ENCODE measurements at regions not wholly inside any gene's neighbourhood (a gene's known extent, or its start where the extent isn't known, plus 50 kb on each side); places are given as distances from the start of the nearest gene placed in this dataset.
"Not testable (repeated sequence)": the region's sequence is repeated elsewhere in the genome, so short reads cannot be mapped to it uniquely, and the experiment has no call there.

GRCh38 chr13:21308906-21309305, 132.4 kb downstream of the MRPL57 start:
- no peaks in the 10 kb centered on the region for H3K4me1 ChIP-seq (ENCODE audit: control insufficient read depth, insufficient read depth, low read length)
- no peaks in the 10 kb centered on the region for H3K9me3 ChIP-seq (ENCODE audit: control insufficient read depth, low read length)
- no peak overlapping the region for H3K9ac ChIP-seq (ENCODE audit: low read length)
- no peak overlapping the region for H3K4me3 ChIP-seq (ENCODE audit: low read length)
- no peaks in the 10 kb centered on the region for H3K36me3 ChIP-seq (ENCODE audit: control insufficient read depth, insufficient read depth, low read length)
- no peaks in the 10 kb centered on the region for H3K27me3 ChIP-seq (ENCODE audit: control insufficient read depth, insufficient read depth, low read length)

GRCh38 chr13:21309542-21310172, 133.2 kb downstream of the MRPL57 start:
- no peaks in the 10 kb centered on the region for H3K27me3 ChIP-seq (ENCODE audit: control insufficient read depth, insufficient read depth, low read length)
- no peak overlapping the region for H3K4me3 ChIP-seq (ENCODE audit: low read length)
- no peaks in the 10 kb centered on the region for H3K9me3 ChIP-seq (ENCODE audit: control insufficient read depth, low read length)
- no peak overlapping the region for H3K9ac ChIP-seq (ENCODE audit: low read length)
- H3K36me3 ChIP-seq (ENCODE audit: control insufficient read depth, insufficient read depth, low read length), result no peaks in the 10 kb centered on the region
- no peaks in the 10 kb centered on the region for H3K4me1 ChIP-seq (ENCODE audit: control insufficient read depth, insufficient read depth, low read length)

GRCh38 chr13:21310220-21310619, 133.8 kb downstream of the MRPL57 start:
- no peaks in the 10 kb centered on the region for H3K27me3 ChIP-seq (ENCODE audit: control insufficient read depth, insufficient read depth, low read length)
- no peaks in the 10 kb centered on the region for H3K4me1 ChIP-seq (ENCODE audit: control insufficient read depth, insufficient read depth, low read length)
- no peaks in the 10 kb centered on the region for H3K9me3 ChIP-seq (ENCODE audit: control insufficient read depth, low read length)

DNA sequence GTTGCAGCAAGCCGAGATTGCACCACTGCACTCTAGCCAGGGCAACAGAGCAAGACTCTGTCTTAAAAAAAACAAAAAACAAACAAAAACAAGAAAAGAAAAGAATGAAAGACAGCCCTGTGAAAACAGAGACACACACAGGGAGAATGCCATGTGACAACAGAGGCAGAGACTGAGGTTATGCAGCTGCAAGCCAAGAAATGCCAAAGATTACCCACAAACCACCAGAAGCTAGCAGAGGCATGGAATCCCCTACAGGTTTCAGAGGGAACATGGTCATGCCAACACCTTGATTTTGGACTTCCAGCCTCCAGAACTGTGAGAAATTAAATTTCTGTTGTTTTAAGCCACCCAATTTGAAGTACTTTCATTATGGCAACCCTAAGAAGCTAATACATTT, 138.5 kb downstream of the MRPL57 start:
- H3K4me1 ChIP-seq (ENCODE audit: control insufficient read depth, insufficient read depth, low read length); H3K36me3 ChIP-seq (ENCODE audit: control insufficient read depth, insufficient read depth, low read length); H3K9ac ChIP-seq (ENCODE audit: low read length); H3K4me3 ChIP-seq (ENCODE audit: low read length); H3K27me3 ChIP-seq (ENCODE audit: control insufficient read depth, insufficient read depth, low read length); H3K9me3 ChIP-seq (ENCODE audit: control insufficient read depth, low read length): not testable (repeated sequence)

More at GRCh38 chr13:21310220-21310619, 133.8 kb downstream of the MRPL57 start:
- Histone ChIP-seq H3K9ac (ENCODE audit: low read length) (no peak overlapping the region), H3K36me3 (ENCODE audit: control insufficient read depth, insufficient read depth, low read length) (no peaks in the 10 kb centered on the region), H3K4me3 (ENCODE audit: low read length) (no peak overlapping the region)

- H3K4me3 ChIP-seq (ENCODE audit: low read length), result no peak overlapping the region
- H3K9ac ChIP-seq (ENCODE audit: low read length), result no peak overlapping the region
- no peaks in the 10 kb centered on the region for H3K27me3 ChIP-seq (ENCODE audit: control insufficient read depth, insufficient read depth, low read length)
- no peaks in the 10 kb centered on the region for H3K9me3 ChIP-seq (ENCODE audit: control insufficient read depth, low read length)
- H3K36me3 ChIP-seq (ENCODE audit: control insufficient read depth, insufficient read depth, low read length), result no peaks in the 10 kb centered on the region
- H3K4me1 ChIP-seq (ENCODE audit: control insufficient read depth, insufficient read depth, low read length), result no peaks in the 10 kb centered on the region
Observed at GRCh38 chr13:21316376-21316775, 139.9 kb downstream of the MRPL57 start.

- no peaks in the 10 kb centered on the region for H3K9me3 ChIP-seq (ENCODE audit: control insufficient read depth, low read length)
Observed at GRCh38 chr13:21318891-21319532, 140.1 kb downstream of the ZDHHC20 start.

DNA sequence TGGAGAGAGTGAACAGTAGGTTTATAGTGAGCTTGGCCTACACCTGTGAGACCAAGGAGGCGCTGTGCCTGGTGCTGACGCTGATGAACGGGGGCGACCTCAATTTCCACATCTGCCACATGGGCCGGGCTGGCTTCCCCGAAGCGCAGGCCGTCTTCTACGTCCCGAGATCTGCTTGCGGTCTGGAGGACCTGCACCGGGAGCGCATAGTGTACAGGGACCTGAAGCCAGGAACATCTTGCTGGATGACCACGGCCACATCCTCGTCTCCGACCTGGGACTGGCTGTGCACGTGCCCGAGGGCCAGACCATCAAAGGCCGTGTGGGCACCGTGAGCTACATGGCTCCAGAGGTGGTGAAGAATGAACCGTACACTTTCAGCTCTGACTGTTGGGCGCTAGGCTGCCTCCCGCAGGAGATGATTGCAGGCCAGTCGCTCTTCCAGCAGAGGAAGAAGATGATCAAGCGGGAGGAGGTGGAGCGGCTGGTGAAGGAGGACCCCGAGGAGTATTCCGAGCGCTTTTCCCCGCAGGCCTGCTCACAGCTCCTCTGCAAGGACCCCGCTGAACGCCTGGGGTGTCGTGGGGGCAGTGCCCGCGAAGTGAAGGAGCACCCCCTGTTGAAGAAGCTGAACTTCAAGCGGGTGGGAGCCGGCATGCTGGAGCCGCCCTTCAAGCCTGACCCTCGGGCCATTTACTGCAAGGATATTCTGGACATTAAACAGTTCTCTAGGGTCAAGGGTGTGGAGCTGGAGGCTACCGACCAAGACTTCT, 139.0 kb downstream of the ZDHHC20 start:
- Histone ChIP-seq H3K27me3 (ENCODE audit: control insufficient read depth, insufficient read depth, low read length) (no peaks in the 10 kb centered on the region), H3K9me3 (ENCODE audit: control insufficient read depth, low read length) (no peaks in the 10 kb centered on the region), H3K4me3 (ENCODE audit: low read length) (no peak overlapping the region), H3K9ac (ENCODE audit: low read length) (no peak overlapping the region), H3K4me1 (ENCODE audit: control insufficient read depth, insufficient read depth, low read length) (no peaks in the 10 kb centered on the region), H3K36me3 (ENCODE audit: control insufficient read depth, insufficient read depth, low read length) (no peaks in the 10 kb centered on the region)

More at GRCh38 chr13:21318891-21319532, 140.1 kb downstream of the ZDHHC20 start:
- Histone ChIP-seq H3K4me3 (ENCODE audit: low read length) (no peak overlapping the region), H3K27me3 (ENCODE audit: control insufficient read depth, insufficient read depth, low read length) (no peaks in the 10 kb centered on the region), H3K4me1 (ENCODE audit: control insufficient read depth, insufficient read depth, low read length) (no peaks in the 10 kb centered on the region), H3K36me3 (ENCODE audit: control insufficient read depth, insufficient read depth, low read length) (no peaks in the 10 kb centered on the region), H3K9ac (ENCODE audit: low read length) (no peak overlapping the region)

DNA sequence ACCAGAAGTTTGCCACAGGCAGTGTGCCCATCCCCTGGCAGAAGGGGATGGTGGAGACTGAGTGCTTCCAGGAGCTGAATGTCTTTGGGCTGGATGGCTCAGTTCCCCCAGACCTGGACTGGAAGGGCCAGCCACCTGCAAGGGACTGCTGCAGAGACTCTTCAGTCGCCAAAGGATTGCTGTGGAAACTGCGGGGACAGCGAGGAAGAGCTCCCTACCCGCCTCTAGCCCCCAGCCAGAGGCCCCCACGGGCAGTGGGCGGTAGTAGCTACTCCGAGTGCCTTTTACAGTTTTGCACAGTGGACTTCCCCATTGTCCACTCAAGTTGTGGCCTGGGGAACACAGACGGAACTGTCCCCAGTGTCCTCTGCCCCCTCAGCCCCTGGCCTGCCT, 138.5 kb downstream of the ZDHHC20 start:
- H3K36me3 ChIP-seq (ENCODE audit: control insufficient read depth, insufficient read depth, low read length), result no peaks in the 10 kb centered on the region
- H3K27me3 ChIP-seq (ENCODE audit: control insufficient read depth, insufficient read depth, low read length), result no peaks in the 10 kb centered on the region
- peaks cover 3% of the 10 kb centered on the region for H3K4me1 ChIP-seq (ENCODE audit: control insufficient read depth, insufficient read depth, low read length)
- no peak overlapping the region for H3K4me3 ChIP-seq (ENCODE audit: low read length)
- no peak overlapping the region for H3K9ac ChIP-seq (ENCODE audit: low read length)
- H3K9me3 ChIP-seq (ENCODE audit: control insufficient read depth, low read length), result no peaks in the 10 kb centered on the region

- Histone ChIP-seq H3K4me3 (ENCODE audit: low read length) (no peak overlapping the region), H3K9ac (ENCODE audit: low read length) (no peak overlapping the region), H3K4me1 (ENCODE audit: control insufficient read depth, insufficient read depth, low read length) (peaks cover 8% of the 10 kb centered on the region), H3K36me3 (ENCODE audit: control insufficient read depth, insufficient read depth, low read length) (no peaks in the 10 kb centered on the region), H3K9me3 (ENCODE audit: control insufficient read depth, low read length) (no peaks in the 10 kb centered on the region), H3K27me3 (ENCODE audit: control insufficient read depth, insufficient read depth, low read length) (no peaks in the 10 kb centered on the region)
Observed at GRCh38 chr13:21321269-21321668, 137.8 kb downstream of the ZDHHC20 start.

DNA sequence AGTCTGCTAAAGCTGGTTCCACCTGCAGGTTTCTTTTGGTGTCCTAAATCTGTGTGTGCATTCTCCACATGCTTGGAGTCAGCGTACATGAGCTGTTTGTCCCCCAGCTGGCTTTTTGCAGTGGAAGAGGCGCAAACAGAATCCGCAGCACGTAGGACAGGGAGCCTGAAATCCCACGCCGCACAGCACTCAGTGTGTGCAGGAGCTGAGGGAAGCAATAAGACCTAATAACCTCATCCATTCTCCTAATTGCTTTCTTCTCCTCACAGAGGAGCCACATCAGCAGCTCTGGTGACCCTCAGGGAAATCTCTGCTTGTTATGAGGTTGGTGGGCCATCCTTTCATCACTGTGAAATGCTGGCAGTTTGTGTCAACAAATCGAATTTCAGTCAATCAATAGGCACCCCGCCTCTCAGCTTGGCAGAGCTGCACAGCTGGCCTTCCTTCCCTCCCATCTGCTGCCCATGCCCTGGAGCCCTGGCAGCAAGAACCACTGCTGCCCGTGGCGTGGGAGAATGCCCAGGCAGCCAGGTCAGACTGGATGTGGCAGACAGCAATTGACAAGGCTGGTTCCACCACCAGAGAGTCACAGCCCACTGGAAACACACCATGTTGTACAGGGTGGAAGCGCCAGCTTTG, 136.7 kb downstream of the ZDHHC20 start:
- Histone ChIP-seq H3K9me3 (ENCODE audit: control insufficient read depth, low read length) (no peaks in the 10 kb centered on the region), H3K36me3 (ENCODE audit: control insufficient read depth, insufficient read depth, low read length) (no peaks in the 10 kb centered on the region), H3K27me3 (ENCODE audit: control insufficient read depth, insufficient read depth, low read length) (no peaks in the 10 kb centered on the region), H3K9ac (ENCODE audit: low read length) (no peak overlapping the region), H3K4me3 (ENCODE audit: low read length) (no peak overlapping the region), H3K4me1 (ENCODE audit: control insufficient read depth, insufficient read depth, low read length) (peaks cover 8% of the 10 kb centered on the region)

Measured in mucosa of stomach (tissue), 1 donor.